ENCODE measurements at regions not wholly inside any gene's neighbourhood (a gene's known extent, or its start where the extent isn't known, plus 50 kb on each side); places are given as distances from the start of the nearest gene placed in this dataset.

DNA sequence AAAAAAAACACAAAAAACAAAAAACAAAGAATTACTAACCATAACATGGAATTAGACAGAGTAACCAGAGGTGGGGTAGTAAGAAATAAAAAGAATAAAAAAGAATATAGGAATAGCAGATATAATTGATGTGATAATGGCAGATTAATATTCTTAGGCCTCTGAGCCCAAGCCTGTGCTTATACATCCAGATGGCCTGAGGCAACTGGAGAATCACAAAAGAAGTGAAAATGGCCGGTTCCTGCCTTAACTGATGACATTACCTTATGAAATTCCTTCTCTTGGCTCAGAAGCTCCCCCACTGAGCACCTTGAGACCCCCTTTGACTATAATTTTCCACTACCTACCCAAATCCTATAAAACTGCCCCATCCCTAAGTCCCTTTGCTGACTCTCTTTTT, 95.1 kb upstream of the MSH6 start:
- DNase-seq (ENCODE audit: low read depth): no peak
- TF ChIP-seq, protein P1, sequence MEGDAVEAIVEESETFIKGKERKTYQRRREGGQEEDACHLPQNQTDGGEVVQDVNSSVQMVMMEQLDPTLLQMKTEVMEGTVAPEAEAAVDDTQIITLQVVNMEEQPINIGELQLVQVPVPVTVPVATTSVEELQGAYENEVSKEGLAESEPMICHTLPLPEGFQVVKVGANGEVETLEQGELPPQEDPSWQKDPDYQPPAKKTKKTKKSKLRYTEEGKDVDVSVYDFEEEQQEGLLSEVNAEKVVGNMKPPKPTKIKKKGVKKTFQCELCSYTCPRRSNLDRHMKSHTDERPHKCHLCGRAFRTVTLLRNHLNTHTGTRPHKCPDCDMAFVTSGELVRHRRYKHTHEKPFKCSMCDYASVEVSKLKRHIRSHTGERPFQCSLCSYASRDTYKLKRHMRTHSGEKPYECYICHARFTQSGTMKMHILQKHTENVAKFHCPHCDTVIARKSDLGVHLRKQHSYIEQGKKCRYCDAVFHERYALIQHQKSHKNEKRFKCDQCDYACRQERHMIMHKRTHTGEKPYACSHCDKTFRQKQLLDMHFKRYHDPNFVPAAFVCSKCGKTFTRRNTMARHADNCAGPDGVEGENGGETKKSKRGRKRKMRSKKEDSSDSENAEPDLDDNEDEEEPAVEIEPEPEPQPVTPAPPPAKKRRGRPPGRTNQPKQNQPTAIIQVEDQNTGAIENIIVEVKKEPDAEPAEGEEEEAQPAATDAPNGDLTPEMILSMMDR (conservative IDR thresholded peaks at IDR 0.05; ENCODE audit: low read depth, low read length): no peak
- no peak overlapping the region for H3K4me3 ChIP-seq (ENCODE audit: low read depth, low read length)

DNA sequence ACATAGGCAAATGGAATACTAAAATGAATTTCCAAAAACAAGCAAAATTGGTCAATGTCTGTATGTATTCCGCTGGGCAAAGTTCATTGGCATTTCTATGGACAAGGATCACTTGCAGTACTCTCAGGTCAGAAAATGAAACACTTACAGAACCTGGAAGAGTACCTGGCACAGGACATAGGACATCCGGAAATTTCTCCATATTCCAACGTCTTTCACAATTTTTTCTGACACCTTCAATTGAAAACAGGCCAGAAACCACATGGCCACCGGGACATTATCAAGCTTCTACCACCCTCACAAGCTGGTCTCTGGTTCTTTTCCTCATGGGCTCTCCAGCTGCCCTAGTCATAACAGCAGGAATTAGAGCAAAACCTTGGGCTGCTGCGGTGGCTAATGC, 96.9 kb upstream of the MSH6 start:
- DNase-seq (ENCODE audit: low read depth): peak; percentile 45
- TF ChIP-seq, protein P1 (conservative IDR thresholded peaks at IDR 0.05; ENCODE audit: low read depth, low read length): no peak
- H3K4me3 ChIP-seq (ENCODE audit: low read depth, low read length): no peak overlapping the region

DNA sequence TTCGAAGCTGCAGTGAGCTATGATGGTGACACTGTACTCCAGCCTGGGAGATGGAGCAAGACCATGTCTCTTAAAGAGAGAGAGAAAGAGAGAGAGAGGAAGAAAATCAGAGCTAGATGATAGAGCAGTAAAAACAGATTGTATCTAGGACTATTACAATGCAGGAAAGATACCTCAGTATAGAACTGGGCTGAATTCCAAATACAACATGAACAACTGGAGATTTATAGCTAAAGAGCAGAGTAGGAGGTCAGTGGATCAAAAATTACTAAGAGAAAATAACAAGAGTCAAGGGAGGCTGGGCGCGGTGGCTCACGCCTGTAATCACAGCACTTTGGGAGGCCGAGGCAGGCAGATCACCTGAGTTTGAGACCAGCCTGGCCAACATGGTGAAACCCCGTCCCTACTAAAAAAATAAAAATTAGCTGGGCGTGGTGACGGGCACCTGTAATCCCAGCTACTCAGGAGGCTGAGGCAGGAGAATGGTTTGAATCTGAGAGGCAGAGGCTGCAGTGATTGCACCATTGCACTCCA, 100.7 kb upstream of the MSH6 start:
- no peak for DNase-seq (ENCODE audit: low read depth)
- TF ChIP-seq, protein P1 (conservative IDR thresholded peaks at IDR 0.05; ENCODE audit: low read depth, low read length): no peak
- H3K4me3 ChIP-seq (ENCODE audit: low read depth, low read length): no peak overlapping the region

DNA sequence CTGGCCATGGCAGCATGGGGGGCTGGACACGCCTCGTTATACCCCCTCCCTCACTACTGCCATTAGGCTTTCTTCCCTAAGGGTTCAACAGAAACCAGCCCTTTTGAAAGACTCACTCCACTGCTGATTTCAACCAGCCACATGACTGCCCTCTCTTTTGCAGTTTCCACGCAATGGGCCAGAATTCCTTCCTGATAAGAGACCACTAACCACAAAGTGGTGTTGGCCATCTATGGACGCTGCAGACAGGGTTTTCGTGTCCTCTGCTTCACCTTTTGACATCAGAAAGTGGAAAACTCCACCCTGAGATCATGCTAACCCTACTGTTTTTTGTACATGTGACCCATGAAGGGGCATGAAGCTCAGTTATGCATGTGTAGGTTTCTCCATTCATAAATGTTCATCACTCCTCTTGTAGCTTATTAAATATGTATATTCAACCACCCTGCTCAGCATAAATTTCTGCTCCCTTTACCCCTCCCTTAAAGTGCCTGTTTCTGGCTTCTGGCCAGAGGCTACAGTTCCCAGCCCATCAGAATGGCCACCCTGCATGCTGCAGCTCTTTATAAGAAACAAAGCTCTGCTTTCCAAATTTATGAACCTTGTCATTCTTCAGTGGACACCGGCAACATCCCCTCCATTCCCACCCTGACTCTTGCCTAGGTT, 105.6 kb upstream of the KCNK12 start:
- no peak for DNase-seq (ENCODE audit: low read depth)
- no peak overlapping the region for H3K4me3 ChIP-seq (ENCODE audit: low read depth, low read length)
- TF ChIP-seq, protein P1 (conservative IDR thresholded peaks at IDR 0.05; ENCODE audit: low read depth, low read length): no peak

DNA sequence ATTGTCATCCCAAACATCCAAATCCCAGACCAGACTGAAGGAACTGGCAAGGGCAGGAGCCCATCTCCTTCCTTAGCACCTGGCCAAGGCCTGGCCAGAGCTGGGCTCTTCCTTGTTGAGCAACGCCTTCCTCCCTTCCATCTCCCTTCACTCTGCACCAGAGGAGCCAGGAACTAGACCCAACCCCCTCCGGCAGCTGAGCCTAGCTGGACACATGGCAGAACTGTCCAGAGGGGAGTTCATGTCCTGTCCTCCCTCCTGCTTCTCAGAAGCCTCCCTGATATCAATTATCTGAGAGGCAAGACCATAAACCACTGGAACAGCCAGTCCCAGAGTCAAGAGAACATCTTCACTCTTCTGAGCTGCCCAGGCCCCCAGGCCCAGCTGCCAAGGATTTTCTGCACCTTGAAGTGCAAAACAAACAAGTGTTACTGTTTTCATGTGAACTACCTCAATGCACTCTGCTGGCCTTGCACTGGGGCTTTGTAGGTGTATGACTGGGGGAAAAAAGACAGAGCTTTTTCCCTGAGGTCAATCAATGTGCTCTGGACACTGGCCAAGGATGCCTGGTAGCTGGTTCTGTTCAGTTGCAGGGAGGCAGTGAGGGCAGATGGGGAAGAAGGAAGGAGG, 104.5 kb upstream of the KCNK12 start:
- no peak for DNase-seq (ENCODE audit: low read depth)
- TF ChIP-seq, protein P1 (conservative IDR thresholded peaks at IDR 0.05; ENCODE audit: low read depth, low read length): no peak
- H3K4me3 ChIP-seq (ENCODE audit: low read depth, low read length): no peak overlapping the region

DNA sequence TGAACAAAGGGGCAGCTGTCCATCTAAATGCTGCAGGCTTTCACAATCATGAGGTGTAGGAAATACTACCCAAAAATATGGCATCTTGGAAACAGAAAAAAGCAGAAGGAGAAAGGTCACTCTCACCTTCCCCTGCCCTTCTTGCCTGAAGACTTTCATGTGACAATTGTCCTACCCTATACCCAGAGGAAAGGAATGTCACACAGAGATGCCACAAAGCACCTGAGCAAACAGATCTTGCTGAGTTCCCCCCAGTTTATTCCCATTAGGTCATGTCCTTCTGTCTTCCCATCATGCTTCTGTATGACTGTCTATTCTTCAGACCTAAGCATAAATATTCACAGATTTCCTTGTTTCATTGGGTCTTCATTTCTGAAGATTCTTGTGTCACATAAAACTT, 95.5 kb upstream of the KCNK12 start:
- H3K4me3 ChIP-seq (ENCODE audit: low read depth, low read length): no peak overlapping the region
- TF ChIP-seq, protein P1 (conservative IDR thresholded peaks at IDR 0.05; ENCODE audit: low read depth, low read length): no peak
- DNase-seq (ENCODE audit: low read depth): no peak

DNA sequence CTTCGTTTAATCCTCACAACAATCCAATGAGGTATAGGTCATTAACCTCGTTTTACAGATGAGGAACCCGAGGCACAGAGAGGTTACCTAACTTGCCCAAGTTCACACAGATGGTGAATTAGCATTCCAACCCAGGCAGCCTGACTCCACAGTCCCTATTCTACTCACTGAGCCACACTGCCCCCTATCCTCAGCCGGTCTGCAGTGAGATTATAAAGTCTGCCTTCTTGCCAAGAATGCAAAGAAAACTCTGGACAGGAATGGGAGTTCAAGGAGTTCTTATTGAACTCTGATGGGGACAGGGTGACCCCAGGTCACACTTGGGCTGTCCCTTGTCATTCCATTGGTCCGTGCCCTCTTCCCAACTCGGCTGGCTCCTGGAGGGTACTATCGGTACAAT, 94.0 kb upstream of the KCNK12 start:
- TF ChIP-seq, protein P1 (conservative IDR thresholded peaks at IDR 0.05; ENCODE audit: low read depth, low read length): peak; percentile 62
- no peak overlapping the region for H3K4me3 ChIP-seq (ENCODE audit: low read depth, low read length)
- DNase-seq (ENCODE audit: low read depth): no peak
